Panc1 (cell line): ENCODE measurements at regions not wholly inside any gene's neighbourhood (a gene's known extent, or its start where the extent isn't known, plus 50 kb on each side); places are given as distances from the start of the nearest gene placed in this dataset.

Source experiments
- CTCF ChIP-seq: fragments of 450-650 bp; IDR thresholded peaks from 2 replicates; pipeline ENCODE4 v1.5.1; 2017; ENCODE audit warnings: mild to moderate bottlenecking
- POLR2AphosphoS5 ChIP-seq: IDR thresholded peaks from 2 replicates; pipeline ENCODE4 v1.6.1; 2012; ENCODE audit warnings: mild to moderate bottlenecking, low read depth, low read length, moderate library complexity
- REST ChIP-seq, 2 experiments: IDR thresholded peaks; 2 replicates each; pipeline ENCODE4 v1.6.1; 2011 to 2012; ENCODE audit warnings: low read depth in 2 of 2, control low read depth in 1 of 2, low read length in 1 of 2, mild to moderate bottlenecking in 1 of 2, moderate library complexity in 1 of 2; ENCODE audit not compliant: insufficient read depth in 1 of 2
- SIN3A ChIP-seq: IDR thresholded peaks from 2 replicates; pipeline ENCODE4 v1.6.1; 2012; ENCODE audit warnings: low read depth, mild to moderate bottlenecking, low read length, moderate library complexity, borderline replicate concordance; ENCODE audit not compliant: insufficient read depth
- TCF7L2 ChIP-seq: IDR thresholded peaks from 2 replicates; pipeline ENCODE4 v1.6.1; 2011; ENCODE audit warnings: mild to moderate bottlenecking, low read depth, low read length, inconsistent platforms

- TF ChIP-seq CTCF (no peak), POLR2AphosphoS5 (no peak), SIN3A (no peak), TCF7L2 (no peak), REST (IDR thresholded peaks at IDR 0.05; ENCODE audit: insufficient read depth in 1 of 2, low read depth in 2 of 2, low read length in 1 of 2) (no peak)
Measured at GRCh38 chr2:192333642-192334041, 138.9 kb upstream of the TMEFF2 start.
